Endothelial cell of umbilical vein (primary cell): ENCODE measurements at regions not wholly inside any gene's neighbourhood (a gene's known extent, or its start where the extent isn't known, plus 50 kb on each side); places are given as distances from the start of the nearest gene placed in this dataset.

ENCODE experiments used
- BruUV-seq: library from RNA; stranded (reverse); fragments of 400-500 nt; replicated peaks from 2 replicates; lab custom pipeline; 2021; lab: Mats Ljungman, UMichigan
- CTCF ChIA-PET: fragments of 300-600, 350-600 bp; sonication (Branson Sonifier 250); formaldehyde crosslinking; loops from one replicate; lab custom pipeline; 2021; ENCODE audit warnings: antibody characterized with exemption, inconsistent platforms; lab: Charles Lee
- POLR2A ChIA-PET: fragments of 300-600, 350-600 bp; sonication (Branson Sonifier 250); formaldehyde crosslinking; loops from one replicate; lab custom pipeline; 2021; ENCODE audit warnings: antibody characterized with exemption, inconsistent platforms; lab: Charles Lee
- DNase-seq: peaks from one replicate; pipeline ENCODE4 v3.0.0-alpha.2; 2011; ENCODE audit warnings: low read depth, low spot score
- FAIRE-seq: peaks from 2 replicates; lab custom pipeline; 2011; peaks lifted over from hg19 to GRCh38; lab: Jason Lieb, UNC
- H2AFZ ChIP-seq: 2 replicates; pipeline ENCODE4 v1.6.0; 2012; ENCODE audit warnings: low read depth, low read length, control low read depth, inconsistent platforms
- H3K27ac ChIP-seq: 2 replicates; pipeline ENCODE4 v1.5.1; 2011; ENCODE audit warnings: low read depth, mild to moderate bottlenecking, control low read depth, low read length, moderate library complexity; ENCODE audit not compliant: insufficient read depth
- H3K27me3 ChIP-seq, 2 experiments: 2 replicates each; pipeline versions ENCODE4 v1.6.0 to v1.6.1; 2011; ENCODE audit warnings: low read length in 2 of 2, mixed read lengths in 1 of 2; ENCODE audit not compliant: control insufficient read depth in 2 of 2, insufficient read depth in 2 of 2
- H3K36me3 ChIP-seq, 2 experiments: 2 replicates in 1 of 2; 3 replicates in 1 of 2; pipeline ENCODE4 v1.5.1; 2011; ENCODE audit warnings: low read length in 2 of 2, mild to moderate bottlenecking in 1 of 2, moderate library complexity in 1 of 2; ENCODE audit not compliant: control insufficient read depth in 2 of 2, insufficient read depth in 2 of 2; ENCODE audit errors: extremely low read depth in 1 of 2
- H3K4me1 ChIP-seq: 3 replicates; pipeline ENCODE4 v1.5.1; 2011; ENCODE audit warnings: mild to moderate bottlenecking, low read length; ENCODE audit not compliant: control insufficient read depth, insufficient read depth; ENCODE audit errors: extremely low read depth
- H3K4me2 ChIP-seq: 2 replicates; pipeline ENCODE4 v1.6.1; 2011; ENCODE audit warnings: low read length, control low read depth, mixed read lengths; ENCODE audit not compliant: insufficient read depth
- H3K4me3 ChIP-seq, 3 experiments: fragments of 200-600 bp in 1 of 3; sonication (generic), shearing (Covaris generic) in 1 of 3; replicated peaks in 1 of 3; 2 replicates each; pipeline ENCODE4 v1.5.1; 2011 to 2016; ENCODE audit warnings: control low read depth in 3 of 3, low read length in 3 of 3, mild to moderate bottlenecking in 2 of 3, inconsistent platforms in 1 of 3, low read depth in 1 of 3, moderate library complexity in 1 of 3; ENCODE audit not compliant: insufficient read depth in 1 of 3
- H3K79me2 ChIP-seq: 2 replicates; pipeline ENCODE4 v1.6.0; 2012; ENCODE audit warnings: low read length, inconsistent platforms; ENCODE audit not compliant: control insufficient read depth, insufficient read depth
- H3K9ac ChIP-seq: replicated peaks from 2 replicates; pipeline ENCODE3; 2011; ENCODE audit warnings: low read length, control low read depth; ENCODE audit not compliant: insufficient read depth; ENCODE audit errors: extremely low read depth
- H3K9me1 ChIP-seq: replicated peaks from 3 replicates; pipeline ENCODE4 v1.6.0; 2011; ENCODE audit warnings: mild to moderate bottlenecking, low read length; ENCODE audit not compliant: control insufficient read depth, insufficient read depth; ENCODE audit errors: extremely low read depth
- H3K9me3 ChIP-seq: replicated peaks from 2 replicates; pipeline ENCODE4 v1.5.1; 2012; ENCODE audit warnings: low read length, inconsistent platforms; ENCODE audit not compliant: control insufficient read depth, insufficient read depth
- H4K20me1 ChIP-seq: replicated peaks from 2 replicates; pipeline ENCODE3; 2011; ENCODE audit warnings: mild to moderate bottlenecking, low read length; ENCODE audit not compliant: control insufficient read depth, insufficient read depth; ENCODE audit errors: extremely low read depth
- EZH2 ChIP-seq: IDR thresholded peaks from 2 replicates; pipeline ENCODE4 v1.6.1; 2012; ENCODE audit warnings: borderline replicate concordance, low read depth, mild to moderate bottlenecking, moderate library complexity, low read length, inconsistent platforms; ENCODE audit not compliant: severe bottlenecking
- FOS ChIP-seq: IDR thresholded peaks from 2 replicates; pipeline ENCODE4 v1.6.1; 2011; ENCODE audit warnings: mild to moderate bottlenecking, low read length, moderate library complexity, borderline replicate concordance; ENCODE audit not compliant: insufficient read depth
- GATA2 ChIP-seq: IDR thresholded peaks from 2 replicates; pipeline ENCODE4 v1.7.0; 2011; ENCODE audit warnings: low read depth, mild to moderate bottlenecking, moderate library complexity, mixed read lengths, low read length; ENCODE audit not compliant: insufficient read length, insufficient read depth
- JUN ChIP-seq: IDR thresholded peaks from 2 replicates; pipeline ENCODE4 v1.6.1; 2011; ENCODE audit warnings: borderline replicate concordance, low read depth; ENCODE audit not compliant: insufficient read length, insufficient read depth
- POLR2A ChIP-seq: IDR thresholded peaks from 2 replicates; pipeline ENCODE4 v1.6.1; 2012; ENCODE audit warnings: low read depth, mild to moderate bottlenecking, control low read depth, low read length
- POLR2AphosphoS5 ChIP-seq: IDR thresholded peaks from 2 replicates; pipeline ENCODE4 v1.6.1; 2012; ENCODE audit warnings: low read depth, mild to moderate bottlenecking, control low read depth, low read length, moderate library complexity; ENCODE audit not compliant: insufficient read depth
- dilution Hi-C: fragments of 300-500 bp; cut with MboI; formaldehyde crosslinking; loops from one replicate; pipeline ENCODE4 v1.15.0; 2019; ENCODE audit warnings: low sequenced_read_pairs; ENCODE audit not compliant: extremely low pct_ligation_motif_present
- intact Hi-C: fragments of 100-400 bp; cut with micrococcal nuclease; formaldehyde crosslinking; loops from one replicate; pipeline ENCODE4 v1.10.0; 2022
- TF ChIP-seq, protein P1 (sequence below): IDR thresholded peaks from 2 replicates; pipeline ENCODE4 v1.6.1; 2011; ENCODE audit not compliant: insufficient read depth, insufficient read length
- TF ChIP-seq, protein P2 (sequence below), 2 donors: IDR thresholded peaks; 1 replicate in 1 of 2; 2 replicates in 1 of 2; pipeline ENCODE4 v1.5.1; 2011; ENCODE audit warnings: low read length in 2 of 2, mild to moderate bottlenecking in 2 of 2, moderate library complexity in 2 of 2, control low read depth in 1 of 2, inconsistent platforms in 1 of 2, low read depth in 1 of 2; ENCODE audit not compliant: insufficient read depth in 1 of 2; ENCODE audit errors: extremely low read depth in 1 of 2

GRCh38 chr14:38958589-38958988 lies 144.4 kb downstream of the SEC23A start:
- Histone ChIP-seq H3K9ac (no peak overlapping the region), H3K36me3 (no peaks in the 10 kb centered on the region), H3K79me2 (no peaks in the 10 kb centered on the region), H3K4me2 (no peak overlapping the region), H2AFZ (no peak overlapping the region), H3K4me1 (no peaks in the 10 kb centered on the region), H3K4me3 (no peak overlapping the region), H4K20me1 (no peaks in the 10 kb centered on the region), H3K9me3 (no peaks in the 10 kb centered on the region), H3K27ac (no peak overlapping the region), H3K27me3 (no peaks in the 10 kb centered on the region), H3K9me1 (no peaks in the 10 kb centered on the region)
- FAIRE-seq (no peak), DNase-seq (peak; percentile 19)
- intact Hi-C loops (no loop called here), dilution Hi-C loops (no loop called here)
- POLR2A ChIA-PET: no interaction called here
- TF ChIP-seq FOS (no peak), JUN (peak; percentile 14)
- CTCF ChIA-PET: no interaction called here
- no TSS peak for BruUV-seq

GRCh38 chr14:38951451-38951850 lies 151.6 kb downstream of the SEC23A start:
- Histone ChIP-seq H3K4me1 (peaks cover 21% of the 10 kb centered on the region), H3K36me3 (no peaks in the 10 kb centered on the region), H2AFZ (no peak overlapping the region), H3K27ac (no peak overlapping the region), H3K4me2 (peak overlapping the region; percentile 32), H4K20me1 (no peaks in the 10 kb centered on the region), H3K9me1 (no peaks in the 10 kb centered on the region), H3K27me3 (no peaks in the 10 kb centered on the region), H3K79me2 (no peaks in the 10 kb centered on the region), H3K9ac (no peak overlapping the region), H3K4me3 (no peak overlapping the region), H3K9me3 (no peaks in the 10 kb centered on the region)
- BruUV-seq: no TSS peak
- intact Hi-C loops (no loop called here), dilution Hi-C loops (no loop called here)
- DNase-seq (peak; percentile 65), FAIRE-seq (no peak)
- TF ChIP-seq, protein P1, sequence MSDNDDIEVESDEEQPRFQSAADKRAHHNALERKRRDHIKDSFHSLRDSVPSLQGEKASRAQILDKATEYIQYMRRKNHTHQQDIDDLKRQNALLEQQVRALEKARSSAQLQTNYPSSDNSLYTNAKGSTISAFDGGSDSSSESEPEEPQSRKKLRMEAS: no peak
- TF ChIP-seq POLR2AphosphoS5 (no peak), EZH2 (no peak), JUN (peak; percentile 22), POLR2A (no peak), FOS (peak; percentile 50), GATA2 (no peak)
- TF ChIP-seq, protein P2, sequence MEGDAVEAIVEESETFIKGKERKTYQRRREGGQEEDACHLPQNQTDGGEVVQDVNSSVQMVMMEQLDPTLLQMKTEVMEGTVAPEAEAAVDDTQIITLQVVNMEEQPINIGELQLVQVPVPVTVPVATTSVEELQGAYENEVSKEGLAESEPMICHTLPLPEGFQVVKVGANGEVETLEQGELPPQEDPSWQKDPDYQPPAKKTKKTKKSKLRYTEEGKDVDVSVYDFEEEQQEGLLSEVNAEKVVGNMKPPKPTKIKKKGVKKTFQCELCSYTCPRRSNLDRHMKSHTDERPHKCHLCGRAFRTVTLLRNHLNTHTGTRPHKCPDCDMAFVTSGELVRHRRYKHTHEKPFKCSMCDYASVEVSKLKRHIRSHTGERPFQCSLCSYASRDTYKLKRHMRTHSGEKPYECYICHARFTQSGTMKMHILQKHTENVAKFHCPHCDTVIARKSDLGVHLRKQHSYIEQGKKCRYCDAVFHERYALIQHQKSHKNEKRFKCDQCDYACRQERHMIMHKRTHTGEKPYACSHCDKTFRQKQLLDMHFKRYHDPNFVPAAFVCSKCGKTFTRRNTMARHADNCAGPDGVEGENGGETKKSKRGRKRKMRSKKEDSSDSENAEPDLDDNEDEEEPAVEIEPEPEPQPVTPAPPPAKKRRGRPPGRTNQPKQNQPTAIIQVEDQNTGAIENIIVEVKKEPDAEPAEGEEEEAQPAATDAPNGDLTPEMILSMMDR (IDR thresholded peaks at IDR 0.05; ENCODE audit: extremely low read depth in 1 of 2, insufficient read depth in 1 of 2, low read depth in 1 of 2, low read length in 2 of 2): no peak
- ChIA-PET CTCF (interaction anchor here (0.6 to 2.4 kb wide), 5 partner anchors 9 to 230 kb away, joined by 3 to 18 read pairs (median 3); no protein-coding TSS in a partner anchor), POLR2A (no interaction called here)
